Fibroblast of lung (primary cell): ENCODE measurements at regions not wholly inside any gene's neighbourhood (a gene's known extent, or its start where the extent isn't known, plus 50 kb on each side); places are given as distances from the start of the nearest gene placed in this dataset.

ENCODE experiments used
- DNase-seq, 2 donors: peaks; one replicate each; pipeline versions ENCODE4 v3.0.0 to v3.0.0-alpha.2; 2010; ENCODE audit warnings: low read depth in 2 of 2
- H2AFZ ChIP-seq: 2 replicates; pipeline ENCODE4 v1.5.1; 2012; ENCODE audit warnings: low read length, control low read depth, inconsistent platforms
- H3K27ac ChIP-seq: 2 replicates; pipeline ENCODE4 v1.5.1; 2011; ENCODE audit warnings: low read length, control low read depth; ENCODE audit not compliant: insufficient read depth
- H3K27me3 ChIP-seq: 2 replicates; pipeline ENCODE4 v1.5.1; 2011; ENCODE audit warnings: mild to moderate bottlenecking, low read length; ENCODE audit not compliant: control insufficient read depth, insufficient read depth
- H3K36me3 ChIP-seq: 2 replicates; pipeline ENCODE4 v1.5.1; 2011; ENCODE audit warnings: low read length; ENCODE audit not compliant: control insufficient read depth, insufficient read depth
- H3K4me1 ChIP-seq: 2 replicates; pipeline ENCODE4 v1.5.1; 2011; ENCODE audit warnings: low read length; ENCODE audit not compliant: control insufficient read depth, insufficient read depth; ENCODE audit errors: extremely low read depth
- H3K4me2 ChIP-seq: 2 replicates; pipeline ENCODE4 v1.5.1; 2011; ENCODE audit warnings: low read length, control low read depth; ENCODE audit not compliant: insufficient read depth; ENCODE audit errors: extremely low read depth
- H3K4me3 ChIP-seq, 4 experiments: fragments of 200-600 bp in 1 of 4; sonication (generic) in 1 of 4; replicated peaks in 1 of 4; 2 replicates each; pipeline ENCODE4 v1.5.1; 2011 to 2016; ENCODE audit warnings: low read length in 4 of 4, low read depth in 3 of 4, mild to moderate bottlenecking in 3 of 4, control low read depth in 2 of 4, inconsistent platforms in 1 of 4, mixed read lengths in 1 of 4; ENCODE audit not compliant: insufficient read depth in 1 of 4; ENCODE audit errors: control extremely low read depth in 1 of 4
- H3K79me2 ChIP-seq: 2 replicates; pipeline ENCODE4 v1.5.1; 2012; ENCODE audit warnings: mild to moderate bottlenecking, low read length, inconsistent platforms; ENCODE audit not compliant: control insufficient read depth, insufficient read depth
- H3K9ac ChIP-seq: 2 replicates; pipeline ENCODE4 v1.5.1; 2011; ENCODE audit warnings: mild to moderate bottlenecking, low read length, control low read depth; ENCODE audit not compliant: insufficient read depth
- H3K9me3 ChIP-seq: 2 replicates; pipeline ENCODE4 v1.5.1; 2012; ENCODE audit warnings: low read depth, low read length; ENCODE audit not compliant: control insufficient read depth, insufficient read depth
- H4K20me1 ChIP-seq: 2 replicates; pipeline ENCODE4 v1.5.1; 2011; ENCODE audit warnings: low read length; ENCODE audit not compliant: control insufficient read depth, insufficient read depth; ENCODE audit errors: extremely low read depth
- EZH2 ChIP-seq: IDR thresholded peaks from 2 replicates; pipeline ENCODE4 v1.5.1; 2012; ENCODE audit warnings: low read length, control low read depth, mild to moderate bottlenecking; ENCODE audit errors: missing control alignments
- TF ChIP-seq, protein P1 (sequence below), 2 donors: IDR thresholded peaks in 1 of 2; conservative IDR thresholded peaks in 1 of 2; 1 replicate in 1 of 2; 2 replicates in 1 of 2; pipeline ENCODE4 v1.5.1; 2011 to 2012; ENCODE audit warnings: low read length in 2 of 2, control low read depth in 1 of 2, inconsistent platforms in 1 of 2, low read depth in 1 of 2, mild to moderate bottlenecking in 1 of 2

DNA sequence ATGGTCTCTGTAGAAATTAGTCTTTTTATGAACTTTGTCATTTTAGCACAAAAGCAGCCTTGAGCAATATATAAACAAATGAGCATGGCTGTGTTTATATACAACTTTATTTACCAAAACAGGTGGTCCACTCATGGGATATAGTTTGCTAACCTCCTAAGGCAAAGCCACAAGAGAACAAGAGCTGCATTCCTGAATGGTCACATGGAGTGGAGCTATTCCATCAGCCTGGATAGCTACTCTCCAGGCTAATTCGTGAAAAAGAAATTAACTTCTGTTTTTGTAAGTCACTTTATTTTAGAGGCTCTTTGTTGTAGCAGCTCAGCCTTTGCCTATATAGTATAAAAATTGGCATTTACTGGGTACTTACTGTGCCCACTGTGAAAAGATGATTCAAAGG lies 163.3 kb upstream of the FAM78B start:
- Histone ChIP-seq H2AFZ (no peak overlapping the region), H3K27ac (no peak overlapping the region), H3K4me2 (no peak overlapping the region), H3K9me3 (no peaks in the 10 kb centered on the region), H3K9ac (no peak overlapping the region), H3K4me3 (no peak overlapping the region), H3K27me3 (no peaks in the 10 kb centered on the region), H3K36me3 (no peaks in the 10 kb centered on the region), H4K20me1 (no peaks in the 10 kb centered on the region), H3K79me2 (no peaks in the 10 kb centered on the region), H3K4me1 (no peaks in the 10 kb centered on the region)
- no peak for TF ChIP-seq EZH2
- TF ChIP-seq, protein P1, sequence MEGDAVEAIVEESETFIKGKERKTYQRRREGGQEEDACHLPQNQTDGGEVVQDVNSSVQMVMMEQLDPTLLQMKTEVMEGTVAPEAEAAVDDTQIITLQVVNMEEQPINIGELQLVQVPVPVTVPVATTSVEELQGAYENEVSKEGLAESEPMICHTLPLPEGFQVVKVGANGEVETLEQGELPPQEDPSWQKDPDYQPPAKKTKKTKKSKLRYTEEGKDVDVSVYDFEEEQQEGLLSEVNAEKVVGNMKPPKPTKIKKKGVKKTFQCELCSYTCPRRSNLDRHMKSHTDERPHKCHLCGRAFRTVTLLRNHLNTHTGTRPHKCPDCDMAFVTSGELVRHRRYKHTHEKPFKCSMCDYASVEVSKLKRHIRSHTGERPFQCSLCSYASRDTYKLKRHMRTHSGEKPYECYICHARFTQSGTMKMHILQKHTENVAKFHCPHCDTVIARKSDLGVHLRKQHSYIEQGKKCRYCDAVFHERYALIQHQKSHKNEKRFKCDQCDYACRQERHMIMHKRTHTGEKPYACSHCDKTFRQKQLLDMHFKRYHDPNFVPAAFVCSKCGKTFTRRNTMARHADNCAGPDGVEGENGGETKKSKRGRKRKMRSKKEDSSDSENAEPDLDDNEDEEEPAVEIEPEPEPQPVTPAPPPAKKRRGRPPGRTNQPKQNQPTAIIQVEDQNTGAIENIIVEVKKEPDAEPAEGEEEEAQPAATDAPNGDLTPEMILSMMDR (conservative IDR thresholded peaks at IDR 0.05 in 1 of 2, IDR thresholded peaks at IDR 0.05 in 1 of 2; ENCODE audit: low read depth in 1 of 2, low read length in 2 of 2), result no peak
- DNase-seq, result no peak

DNA sequence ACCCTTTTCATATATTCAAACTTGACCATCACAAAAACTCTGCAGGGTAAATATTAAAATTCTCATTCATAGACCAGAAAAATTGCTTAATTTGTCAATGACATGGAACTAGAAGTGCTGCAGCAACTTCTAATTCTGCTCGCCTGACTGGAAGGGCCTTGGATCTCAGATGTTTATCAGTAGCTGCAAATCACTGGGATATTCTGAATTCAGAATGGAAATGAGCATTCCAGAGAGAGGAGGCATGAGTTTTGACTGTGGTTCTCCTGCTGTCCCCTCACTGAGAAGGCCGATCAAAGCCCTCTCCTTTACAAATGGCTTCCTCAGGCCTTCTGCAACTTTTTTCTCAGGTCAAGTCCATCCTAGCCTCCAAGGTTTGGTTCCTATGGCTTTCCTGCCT lies 171.3 kb upstream of the FAM78B start:
- H3K4me2 ChIP-seq, result no peak overlapping the region
- H4K20me1 ChIP-seq, result no peaks in the 10 kb centered on the region
- no peak for DNase-seq
- no peaks in the 10 kb centered on the region for H3K9me3 ChIP-seq
- no peaks in the 10 kb centered on the region for H3K79me2 ChIP-seq
- H3K27me3 ChIP-seq, result no peaks in the 10 kb centered on the region
- H3K4me1 ChIP-seq, result no peaks in the 10 kb centered on the region
- H3K36me3 ChIP-seq, result no peaks in the 10 kb centered on the region
- no peak overlapping the region for H3K4me3 ChIP-seq
- H2AFZ ChIP-seq, result no peak overlapping the region
- H3K27ac ChIP-seq, result no peak overlapping the region
- TF ChIP-seq, protein P1 (conservative IDR thresholded peaks at IDR 0.05 in 1 of 2, IDR thresholded peaks at IDR 0.05 in 1 of 2; ENCODE audit: low read depth in 1 of 2, low read length in 2 of 2), result no peak
- TF ChIP-seq EZH2, result no peak
- no peak overlapping the region for H3K9ac ChIP-seq

GRCh38 chr1:166340709-166341108 lies 173.9 kb upstream of the FAM78B start:
- H3K79me2 ChIP-seq, result no peaks in the 10 kb centered on the region

More at GRCh38 chr1:166340709-166341108, 173.9 kb upstream of the FAM78B start:
- H4K20me1 ChIP-seq, result no peaks in the 10 kb centered on the region
- TF ChIP-seq, protein P1 (conservative IDR thresholded peaks at IDR 0.05 in 1 of 2, IDR thresholded peaks at IDR 0.05 in 1 of 2; ENCODE audit: low read depth in 1 of 2, low read length in 2 of 2), result no peak
- TF ChIP-seq EZH2, result no peak
- H3K9me3 ChIP-seq, result no peaks in the 10 kb centered on the region
- H3K27me3 ChIP-seq, result no peaks in the 10 kb centered on the region
- no peaks in the 10 kb centered on the region for H3K4me1 ChIP-seq
- no peak for DNase-seq
- no peak overlapping the region for H3K9ac ChIP-seq
- H3K4me2 ChIP-seq, result no peak overlapping the region
- no peak overlapping the region for H3K27ac ChIP-seq
- H2AFZ ChIP-seq, result no peak overlapping the region
- no peaks in the 10 kb centered on the region for H3K36me3 ChIP-seq
- H3K4me3 ChIP-seq, result no peak overlapping the region
